Skeletal muscle satellite cell (primary cell): ENCODE measurements at regions not wholly inside any gene's neighbourhood (a gene's known extent, or its start where the extent isn't known, plus 50 kb on each side); places are given as distances from the start of the nearest gene placed in this dataset.

Experiments
- H3K27me3 ChIP-seq: 2 replicates; pipeline ENCODE4 v1.7.0; 2013; ENCODE audit warnings: low read length; ENCODE audit not compliant: control insufficient read depth, insufficient read depth
- H3K36me3 ChIP-seq: 2 replicates; pipeline ENCODE4 v1.7.0; 2013; ENCODE audit warnings: mild to moderate bottlenecking, control low read depth, low read length; ENCODE audit not compliant: insufficient read depth
- H3K4me1 ChIP-seq: 2 replicates; pipeline ENCODE4 v1.7.0; 2013; ENCODE audit warnings: low read length; ENCODE audit not compliant: control insufficient read depth, insufficient read depth
- H3K4me2 ChIP-seq: 2 replicates; pipeline ENCODE4 v1.7.0; 2013; ENCODE audit warnings: mild to moderate bottlenecking, low read length
- H3K4me3 ChIP-seq: 2 replicates; pipeline ENCODE4 v1.7.0; 2013; ENCODE audit warnings: low read length
- H3K9ac ChIP-seq: 2 replicates; pipeline ENCODE4 v1.7.0; 2013; ENCODE audit warnings: mild to moderate bottlenecking, low read depth, low read length, moderate library complexity
- H3K9me3 ChIP-seq: replicated peaks from 2 replicates; pipeline ENCODE4 v1.7.0; 2013; ENCODE audit warnings: mild to moderate bottlenecking, control low read depth, low read length

GRCh38 chr6:5930143-5930770, 76.5 kb downstream of the NRN1 start:
- H3K9ac ChIP-seq, result no peak overlapping the region
- no peaks in the 10 kb centered on the region for H3K36me3 ChIP-seq
- no peak overlapping the region for H3K4me3 ChIP-seq
- no peaks in the 10 kb centered on the region for H3K4me1 ChIP-seq
- no peaks in the 10 kb centered on the region for H3K27me3 ChIP-seq
- H3K9me3 ChIP-seq, result no peaks in the 10 kb centered on the region
- H3K4me2 ChIP-seq, result no peak overlapping the region

- Histone ChIP-seq H3K27me3 (no peaks in the 10 kb centered on the region), H3K4me3 (no peak overlapping the region), H3K9ac (no peak overlapping the region), H3K4me1 (no peaks in the 10 kb centered on the region), H3K9me3 (no peaks in the 10 kb centered on the region), H3K36me3 (no peaks in the 10 kb centered on the region), H3K4me2 (no peak overlapping the region)
Observed at GRCh38 chr6:5923840-5924239, 82.9 kb downstream of the NRN1 start.

GRCh38 chr6:5922230-5922629, 84.5 kb downstream of the NRN1 start:
- no peak overlapping the region for H3K4me2 ChIP-seq
- H3K9ac ChIP-seq, result no peak overlapping the region
- H3K36me3 ChIP-seq, result no peaks in the 10 kb centered on the region
- H3K9me3 ChIP-seq, result no peaks in the 10 kb centered on the region
- no peak overlapping the region for H3K4me3 ChIP-seq
- H3K4me1 ChIP-seq, result no peaks in the 10 kb centered on the region
- no peaks in the 10 kb centered on the region for H3K27me3 ChIP-seq

GRCh38 chr6:5909721-5910120, 97.0 kb downstream of the NRN1 start:
- no peak overlapping the region for H3K4me2 ChIP-seq
- H3K36me3 ChIP-seq, result no peaks in the 10 kb centered on the region
- H3K4me3 ChIP-seq, result no peak overlapping the region
- no peaks in the 10 kb centered on the region for H3K27me3 ChIP-seq
- no peaks in the 10 kb centered on the region for H3K9me3 ChIP-seq
- peaks cover 17% of the 10 kb centered on the region for H3K4me1 ChIP-seq
- no peak overlapping the region for H3K9ac ChIP-seq

GRCh38 chr6:5906842-5907241, 99.9 kb downstream of the NRN1 start:
- peaks cover 19% of the 10 kb centered on the region for H3K4me1 ChIP-seq
- H3K36me3 ChIP-seq, result no peaks in the 10 kb centered on the region
- no peaks in the 10 kb centered on the region for H3K27me3 ChIP-seq
- no peak overlapping the region for H3K4me3 ChIP-seq
- no peak overlapping the region for H3K9ac ChIP-seq
- no peak overlapping the region for H3K4me2 ChIP-seq
- no peaks in the 10 kb centered on the region for H3K9me3 ChIP-seq

GRCh38 chr6:5906340-5906670, 100.4 kb downstream of the NRN1 start:
- Histone ChIP-seq H3K4me1 (peaks cover 19% of the 10 kb centered on the region), H3K9me3 (no peaks in the 10 kb centered on the region), H3K27me3 (no peaks in the 10 kb centered on the region), H3K9ac (no peak overlapping the region), H3K36me3 (no peaks in the 10 kb centered on the region), H3K4me2 (no peak overlapping the region), H3K4me3 (no peak overlapping the region)

- Histone ChIP-seq H3K4me2 (peak overlapping the region; percentile 44), H3K4me1 (peaks cover 19% of the 10 kb centered on the region), H3K9ac (peak overlapping the region; percentile 11), H3K36me3 (no peaks in the 10 kb centered on the region), H3K4me3 (peak overlapping the region; percentile 3), H3K27me3 (no peaks in the 10 kb centered on the region), H3K9me3 (no peaks in the 10 kb centered on the region)
Observed at GRCh38 chr6:5905431-5906339, 101.0 kb downstream of the NRN1 start.

- no peaks in the 10 kb centered on the region for H3K27me3 ChIP-seq
- no peak overlapping the region for H3K9ac ChIP-seq
- H3K4me3 ChIP-seq, result no peak overlapping the region
- no peaks in the 10 kb centered on the region for H3K9me3 ChIP-seq
- no peaks in the 10 kb centered on the region for H3K36me3 ChIP-seq
- peaks cover 19% of the 10 kb centered on the region for H3K4me1 ChIP-seq
- H3K4me2 ChIP-seq, result no peak overlapping the region
Observed at GRCh38 chr6:5904532-5904931, 102.2 kb downstream of the NRN1 start.

GRCh38 chr6:5899216-5900045, 107.3 kb downstream of the NRN1 start:
- Histone ChIP-seq H3K4me2 (no peak overlapping the region), H3K4me1 (no peaks in the 10 kb centered on the region), H3K9me3 (no peaks in the 10 kb centered on the region), H3K4me3 (no peak overlapping the region), H3K9ac (no peak overlapping the region), H3K27me3 (no peaks in the 10 kb centered on the region), H3K36me3 (no peaks in the 10 kb centered on the region)

- no peak overlapping the region for H3K4me3 ChIP-seq
- no peaks in the 10 kb centered on the region for H3K9me3 ChIP-seq
- H3K27me3 ChIP-seq, result no peaks in the 10 kb centered on the region
- H3K9ac ChIP-seq, result no peak overlapping the region
- H3K4me1 ChIP-seq, result no peaks in the 10 kb centered on the region
- H3K4me2 ChIP-seq, result no peak overlapping the region
- no peaks in the 10 kb centered on the region for H3K36me3 ChIP-seq
Observed at GRCh38 chr6:5898563-5898962, 108.2 kb downstream of the NRN1 start.

GRCh38 chr6:5898102-5898501, 108.6 kb downstream of the NRN1 start:
- no peak overlapping the region for H3K4me2 ChIP-seq
- H3K36me3 ChIP-seq, result no peaks in the 10 kb centered on the region
- no peak overlapping the region for H3K9ac ChIP-seq
- H3K9me3 ChIP-seq, result no peaks in the 10 kb centered on the region
- no peak overlapping the region for H3K4me3 ChIP-seq
- no peaks in the 10 kb centered on the region for H3K4me1 ChIP-seq
- H3K27me3 ChIP-seq, result no peaks in the 10 kb centered on the region
